ENCODE measurements at regions not wholly inside any gene's neighbourhood (a gene's known extent, or its start where the extent isn't known, plus 50 kb on each side); places are given as distances from the start of the nearest gene placed in this dataset.
"Not testable (repeated sequence)": the region's sequence is repeated elsewhere in the genome, so short reads cannot be mapped to it uniquely, and the experiment has no call there.

DNA sequence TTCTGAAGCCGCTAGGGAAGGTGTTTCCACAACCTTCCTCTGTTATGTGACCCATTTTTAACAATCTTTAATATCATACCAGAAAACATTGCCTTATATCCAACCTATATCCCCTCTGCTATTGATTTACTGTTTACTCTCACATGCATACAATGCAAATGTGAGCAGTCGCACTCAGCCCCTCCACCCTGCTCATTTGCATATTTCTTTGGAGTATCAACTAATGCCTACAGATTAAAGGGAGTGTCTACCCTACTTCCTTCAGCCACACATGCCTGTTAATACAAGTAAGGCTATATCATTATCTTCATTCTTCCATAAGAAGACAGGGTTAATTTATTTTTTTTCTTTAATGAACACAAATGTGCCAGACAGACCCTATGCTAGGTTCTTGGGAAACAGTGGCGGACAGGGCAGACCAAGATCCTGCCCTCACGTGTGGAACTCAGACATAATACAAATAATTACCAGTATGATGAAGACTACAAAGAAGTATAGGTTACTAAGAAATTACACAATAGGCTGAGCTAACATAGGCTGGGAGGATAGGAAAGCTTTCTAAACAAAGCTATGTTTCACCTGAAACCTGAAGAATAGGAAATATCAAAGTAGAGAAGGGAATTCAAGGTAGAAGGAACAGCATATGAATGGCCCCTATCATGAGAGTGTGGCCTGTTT, 107.3 kb upstream of the MDM1 start:
- peaks cover 0 to 6% (median 0%) of the 10 kb centered on the region in 6 donors for H3K4me1 ChIP-seq
- H3K9me3 ChIP-seq: peaks cover 0 to 26% (median 11%) of the 10 kb centered on the region in 8 donors
- no peaks in the 10 kb centered on the region for H3K27me3 ChIP-seq (replicated peaks in 1 of 7)
- no peak overlapping the region for H3K27ac ChIP-seq
- WGBS, 5 donors: 84 to 94% (median 88%) methylated on average over 4 of the region's 4 CpGs
- no peaks in the 10 kb centered on the region for H3K36me3 ChIP-seq
- intact Hi-C loops (cut with DNase I; ENCODE audit: low total_unique reads): no loop called here
- DNase-seq: no peak
- H3K4me3 ChIP-seq: no peak overlapping the region
- no peak for TF ChIP-seq POLR2A (IDR thresholded peaks at IDR 0.05)
- TF ChIP-seq, protein P1, sequence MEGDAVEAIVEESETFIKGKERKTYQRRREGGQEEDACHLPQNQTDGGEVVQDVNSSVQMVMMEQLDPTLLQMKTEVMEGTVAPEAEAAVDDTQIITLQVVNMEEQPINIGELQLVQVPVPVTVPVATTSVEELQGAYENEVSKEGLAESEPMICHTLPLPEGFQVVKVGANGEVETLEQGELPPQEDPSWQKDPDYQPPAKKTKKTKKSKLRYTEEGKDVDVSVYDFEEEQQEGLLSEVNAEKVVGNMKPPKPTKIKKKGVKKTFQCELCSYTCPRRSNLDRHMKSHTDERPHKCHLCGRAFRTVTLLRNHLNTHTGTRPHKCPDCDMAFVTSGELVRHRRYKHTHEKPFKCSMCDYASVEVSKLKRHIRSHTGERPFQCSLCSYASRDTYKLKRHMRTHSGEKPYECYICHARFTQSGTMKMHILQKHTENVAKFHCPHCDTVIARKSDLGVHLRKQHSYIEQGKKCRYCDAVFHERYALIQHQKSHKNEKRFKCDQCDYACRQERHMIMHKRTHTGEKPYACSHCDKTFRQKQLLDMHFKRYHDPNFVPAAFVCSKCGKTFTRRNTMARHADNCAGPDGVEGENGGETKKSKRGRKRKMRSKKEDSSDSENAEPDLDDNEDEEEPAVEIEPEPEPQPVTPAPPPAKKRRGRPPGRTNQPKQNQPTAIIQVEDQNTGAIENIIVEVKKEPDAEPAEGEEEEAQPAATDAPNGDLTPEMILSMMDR (IDR thresholded peaks at IDR 0.05 in 8 of 11, conservative IDR thresholded peaks at IDR 0.05 in 3 of 11): no peak
- TF ChIP-seq POLR2AphosphoS5 (IDR thresholded peaks at IDR 0.05): no peak

DNA sequence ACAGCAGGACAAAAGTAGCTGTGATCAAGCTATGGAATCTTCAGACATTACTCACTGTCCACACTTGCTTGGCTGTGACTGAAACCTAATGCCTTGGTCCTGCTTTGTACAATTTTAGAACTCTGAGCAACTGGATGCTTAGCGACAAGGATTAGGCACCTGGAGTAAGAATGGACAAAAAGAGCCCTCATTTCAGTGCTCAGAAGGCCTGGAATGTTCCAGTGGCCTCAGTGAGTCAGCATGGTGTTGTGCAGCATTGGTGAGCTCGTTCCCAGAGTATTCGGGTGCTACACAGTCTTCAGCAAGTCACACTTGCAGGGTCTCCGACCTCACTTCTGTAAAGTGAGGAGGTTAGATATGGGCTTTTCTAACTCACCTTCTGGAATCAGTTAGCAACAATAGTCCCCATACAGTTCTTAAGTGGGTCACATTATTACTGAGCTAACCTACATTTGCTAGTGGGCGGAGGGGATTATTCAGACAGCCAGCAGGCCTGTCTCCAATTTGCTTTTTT, 108.0 kb upstream of the MDM1 start:
- Histone ChIP-seq H3K9me3 (peaks cover 0 to 25% (median 8%) of the 10 kb centered on the region in 8 donors), H3K27ac (no peak overlapping the region), H3K36me3 (no peaks in the 10 kb centered on the region), H3K4me1 (peaks cover 0 to 6% (median 0%) of the 10 kb centered on the region in 6 donors), H3K4me3 (no peak overlapping the region), H3K27me3 (replicated peaks in 1 of 7) (no peaks in the 10 kb centered on the region)
- TF ChIP-seq POLR2AphosphoS5 (IDR thresholded peaks at IDR 0.05): no peak
- no peak for TF ChIP-seq POLR2A (IDR thresholded peaks at IDR 0.05)
- TF ChIP-seq, protein P1 (IDR thresholded peaks at IDR 0.05 in 8 of 11, conservative IDR thresholded peaks at IDR 0.05 in 3 of 11): no peak
- 87 to 96% (median 93%) methylated on average over 5 of the region's 5 CpGs for WGBS, 5 donors
- no peak for DNase-seq
- intact Hi-C loops (cut with DNase I; ENCODE audit: low total_unique reads): no loop called here

DNA sequence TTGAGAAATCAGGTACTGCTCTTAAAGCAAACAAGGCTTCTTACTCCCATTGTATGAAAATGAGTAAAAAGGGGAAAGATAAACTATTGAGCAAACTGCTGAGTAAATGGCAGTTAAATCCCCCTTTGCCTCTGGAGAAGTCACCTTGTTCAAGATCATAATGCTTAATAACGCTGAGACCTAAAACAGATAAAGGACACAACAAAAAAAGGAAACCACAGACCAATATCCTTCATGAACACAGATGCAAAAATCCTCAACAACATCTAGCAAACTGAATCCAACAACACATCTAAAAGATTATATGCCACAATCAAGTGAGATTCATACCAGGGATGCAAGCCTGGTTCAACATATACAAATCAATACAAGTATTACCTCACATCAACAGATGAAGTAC, 109.0 kb upstream of the MDM1 start:
- 24 to 42% (median 32%) methylated on average over 1 of the region's 1 CpG for WGBS, 5 donors
- Histone ChIP-seq H3K4me1 (peaks cover 0 to 14% (median under 1%) of the 10 kb centered on the region in 6 donors), H3K27me3 (replicated peaks in 1 of 7) (no peaks in the 10 kb centered on the region), H3K4me3 (no peak overlapping the region), H3K9me3 (peaks cover 0 to 17% (median 4%) of the 10 kb centered on the region in 8 donors), H3K36me3 (no peaks in the 10 kb centered on the region), H3K27ac (peak overlapping the region in 2 of 8 donors; percentile 8 to 54)
- DNase-seq: no peak
- intact Hi-C loops (cut with DNase I; ENCODE audit: low total_unique reads): no loop called here
- TF ChIP-seq POLR2AphosphoS5 (IDR thresholded peaks at IDR 0.05) (no peak), POLR2A (IDR thresholded peaks at IDR 0.05) (no peak)
- TF ChIP-seq, protein P1 (IDR thresholded peaks at IDR 0.05 in 8 of 11, conservative IDR thresholded peaks at IDR 0.05 in 3 of 11): no peak

DNA sequence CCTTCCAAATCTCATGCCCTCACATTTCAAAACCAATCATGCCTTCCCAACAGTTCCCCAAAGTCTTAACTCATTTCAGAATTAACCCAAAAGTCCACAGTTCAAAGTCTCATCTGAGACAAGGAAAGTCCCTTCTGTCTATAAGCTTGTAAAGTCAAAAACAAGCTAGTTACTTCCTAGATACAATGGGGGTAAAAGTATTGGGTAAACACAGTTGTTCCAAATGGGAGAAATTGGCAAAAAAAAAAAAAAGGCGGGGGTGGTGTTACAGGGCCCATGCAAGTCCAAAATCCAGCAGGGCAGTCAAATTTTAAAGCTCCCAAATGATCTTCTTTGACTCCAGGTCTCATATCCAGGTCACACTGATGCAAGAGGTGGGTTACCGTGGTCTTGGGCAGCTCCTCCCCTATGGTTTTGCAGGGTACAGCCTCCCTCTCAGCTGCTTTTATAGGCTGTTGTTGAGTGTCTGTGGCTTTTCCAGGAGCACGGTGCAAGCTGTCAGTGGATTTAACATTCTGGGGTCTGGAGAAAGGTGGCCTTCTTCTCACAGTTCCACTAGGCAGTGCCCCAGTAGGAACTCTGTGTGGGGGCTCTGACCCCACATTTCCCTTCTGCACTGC, 110.3 kb upstream of the MDM1 start:
- 68 to 82% (median 80%) methylated on average over 3 of the region's 3 CpGs for WGBS, 5 donors
- H3K36me3 ChIP-seq; DNase-seq; H3K4me3 ChIP-seq; H3K27me3 ChIP-seq (replicated peaks in 1 of 7); intact Hi-C loops (cut with DNase I; ENCODE audit: low total_unique reads): not testable (repeated sequence)
- peak overlapping the region in 1 of 8 donors; percentile 10 for H3K27ac ChIP-seq
- H3K4me1 ChIP-seq: peaks cover 0 to 27% (median 13%) of the 10 kb centered on the region in 6 donors
- H3K9me3 ChIP-seq: peaks cover 0 to 17% (median 4%) of the 10 kb centered on the region in 8 donors

DNA sequence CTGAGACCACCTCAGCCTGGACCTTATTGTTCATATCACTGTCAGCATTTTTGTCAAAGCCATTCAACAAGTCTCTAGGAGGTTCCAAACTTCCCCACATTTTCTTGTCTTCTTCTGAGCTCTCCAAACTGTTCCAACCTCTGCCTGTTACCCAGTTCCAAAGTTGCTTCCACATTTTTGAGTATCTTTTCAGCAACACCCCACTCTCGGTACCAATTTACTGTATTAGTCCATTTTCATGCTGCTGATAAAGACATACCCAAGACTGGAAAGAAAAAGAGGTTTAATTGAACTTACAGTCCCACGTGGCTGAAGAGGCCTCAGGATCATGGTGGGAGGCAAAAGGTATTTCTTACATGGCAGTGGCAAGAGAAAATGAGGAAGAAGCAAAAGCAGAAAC, 111.5 kb upstream of the MDM1 start:
- DNase-seq; H3K27ac ChIP-seq; intact Hi-C loops (cut with DNase I; ENCODE audit: low total_unique reads); H3K36me3 ChIP-seq; H3K4me3 ChIP-seq; H3K27me3 ChIP-seq (replicated peaks in 1 of 7): not testable (repeated sequence)
- Histone ChIP-seq H3K9me3 (peaks cover 0 to 17% (median 4%) of the 10 kb centered on the region in 8 donors), H3K4me1 (peaks cover 0 to 40% (median 25%) of the 10 kb centered on the region in 6 donors)
- 78 to 94% (median 83%) methylated on average over 2 of the region's 2 CpGs for WGBS, 5 donors
